GM21737 (cell line): ENCODE measurements at regions not wholly inside any gene's neighbourhood (a gene's known extent, or its start where the extent isn't known, plus 50 kb on each side); places are given as distances from the start of the nearest gene placed in this dataset.
"Not testable (repeated sequence)": the region's sequence is repeated elsewhere in the genome, so short reads cannot be mapped to it uniquely, and the experiment has no call there.

Source experiments
- ATAC-seq: cut with Tn5 transposase; IDR thresholded peaks from one replicate; pipeline ENCODE4 v1.9.1; 2021; ENCODE audit warnings: mild to moderate bottlenecking, moderate library complexity; ENCODE audit not compliant: unreplicated experiment

DNA sequence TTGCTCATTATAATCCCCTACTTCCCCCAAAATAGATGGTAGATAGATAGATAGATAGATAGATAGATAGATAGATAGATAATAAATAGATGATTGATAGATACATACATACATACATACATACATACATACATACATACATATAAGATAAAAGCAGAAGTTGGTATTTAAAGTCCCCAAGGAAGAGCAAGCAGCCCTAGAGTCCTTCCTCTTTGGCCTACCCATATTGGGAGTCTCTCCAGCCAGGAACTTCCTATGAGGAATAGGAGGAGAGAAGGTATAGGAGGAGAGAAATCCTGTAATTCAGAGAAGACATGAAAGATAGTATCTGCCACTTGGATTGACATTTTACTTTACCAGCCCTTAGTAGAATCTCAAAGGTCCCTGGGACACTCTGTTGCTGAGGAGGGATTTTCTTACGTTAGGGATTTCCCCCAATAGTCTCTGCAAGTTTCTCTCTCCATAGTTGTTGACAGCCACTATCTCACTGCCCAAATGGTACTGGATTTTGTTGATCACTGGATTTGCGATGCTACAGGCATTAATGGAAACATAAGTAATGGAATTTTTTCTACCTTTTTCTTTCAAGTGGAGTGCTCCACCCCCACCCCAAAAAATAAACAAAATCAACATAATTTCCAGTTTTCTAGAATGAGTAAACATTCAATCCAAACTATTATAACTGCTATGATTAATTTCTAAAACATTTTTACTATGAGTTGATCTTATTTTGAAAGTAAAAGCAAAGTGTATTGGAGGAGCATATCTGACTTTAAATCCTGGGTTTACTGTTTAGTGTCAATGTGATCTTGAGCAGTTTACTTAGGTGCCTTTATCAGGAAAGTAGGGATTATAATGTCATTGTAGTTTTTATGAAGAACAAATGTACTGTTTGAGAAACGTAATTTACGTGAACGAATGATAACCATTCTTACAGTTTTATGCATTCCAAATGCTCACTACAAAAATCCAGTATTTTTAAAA lies 93.2 kb upstream of the TNFSF4 start:
- ATAC-seq: no peak

DNA sequence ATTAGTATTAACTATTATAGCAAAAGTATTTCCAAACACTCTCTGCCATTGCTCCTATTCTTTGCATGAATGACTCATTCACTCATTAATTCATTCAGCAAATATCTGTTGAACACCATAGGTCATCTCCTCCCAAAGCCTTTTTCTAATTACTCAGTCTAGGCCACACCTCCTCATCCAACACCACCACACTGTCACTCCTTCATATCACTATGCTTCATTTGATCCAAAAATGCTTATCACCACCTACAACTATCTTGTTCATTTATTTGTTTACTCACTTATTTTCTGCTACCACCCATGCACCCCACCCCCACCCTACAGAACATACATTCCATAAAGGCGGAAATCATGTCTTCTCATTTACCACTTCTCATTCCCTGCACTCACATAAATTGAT lies 94.4 kb upstream of the TNFSF4 start:
- no peak for ATAC-seq

DNA sequence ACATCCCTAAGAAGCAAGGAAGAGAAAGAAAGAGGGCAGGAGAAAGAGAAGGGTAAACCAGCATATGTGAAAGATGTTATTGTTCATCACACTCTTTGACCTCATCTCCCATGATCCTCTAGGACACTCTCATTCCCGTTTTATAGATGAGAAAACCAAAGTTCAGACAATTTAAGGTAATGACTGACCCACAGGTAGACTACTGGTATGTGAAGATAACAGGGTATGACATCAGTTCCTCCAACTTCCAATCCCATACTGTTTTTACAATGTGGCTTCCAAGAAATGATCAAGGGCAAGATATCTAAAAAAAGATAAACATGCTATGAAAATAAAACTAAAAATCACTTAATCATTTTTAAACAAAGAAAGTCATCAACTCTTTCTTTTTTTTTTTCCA lies 95.2 kb upstream of the TNFSF4 start:
- no peak for ATAC-seq

DNA sequence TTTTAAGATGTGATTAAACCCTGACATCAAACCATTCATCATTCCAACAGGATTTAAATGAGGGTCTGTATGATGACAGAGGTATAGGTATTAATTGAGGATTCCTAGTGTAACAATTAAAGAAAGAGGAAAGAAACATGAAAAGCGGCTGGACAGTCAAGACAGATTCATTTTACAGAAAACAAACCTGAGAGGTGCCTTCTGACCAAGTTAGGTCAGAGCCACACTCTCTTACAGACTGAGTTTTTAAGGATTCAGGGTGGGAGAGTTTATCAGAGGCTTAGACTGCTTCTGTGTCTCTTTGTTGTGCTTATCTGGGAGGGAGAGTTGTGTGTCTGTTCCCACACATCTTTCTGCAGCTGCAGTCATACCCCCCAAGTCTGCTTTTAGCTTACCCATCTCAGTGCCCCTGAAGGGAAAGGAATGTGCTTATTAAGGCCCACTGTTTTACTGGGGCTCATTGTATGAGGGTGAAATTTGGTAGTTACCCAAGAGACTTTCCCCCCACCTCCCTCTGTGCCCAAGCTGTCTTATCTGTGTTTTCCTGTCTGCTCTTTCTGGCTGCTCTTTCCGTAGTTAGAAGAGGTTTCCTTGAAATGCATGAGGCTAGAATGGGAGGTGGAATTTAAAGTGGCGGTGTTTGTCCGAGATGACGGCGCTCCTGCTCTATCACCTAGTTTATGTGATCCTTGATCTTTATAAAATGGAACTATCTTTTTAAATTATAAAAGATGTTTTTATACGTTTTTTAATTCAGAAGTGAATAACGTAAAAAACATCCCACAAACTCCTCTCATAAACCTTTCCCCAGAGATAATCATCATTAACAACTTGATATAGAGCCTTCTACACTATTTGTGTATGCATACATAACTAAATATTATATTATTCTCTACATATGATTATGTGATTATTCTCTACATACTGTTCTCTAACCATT lies 96.0 kb upstream of the TNFSF4 start:
- ATAC-seq: no peak

DNA sequence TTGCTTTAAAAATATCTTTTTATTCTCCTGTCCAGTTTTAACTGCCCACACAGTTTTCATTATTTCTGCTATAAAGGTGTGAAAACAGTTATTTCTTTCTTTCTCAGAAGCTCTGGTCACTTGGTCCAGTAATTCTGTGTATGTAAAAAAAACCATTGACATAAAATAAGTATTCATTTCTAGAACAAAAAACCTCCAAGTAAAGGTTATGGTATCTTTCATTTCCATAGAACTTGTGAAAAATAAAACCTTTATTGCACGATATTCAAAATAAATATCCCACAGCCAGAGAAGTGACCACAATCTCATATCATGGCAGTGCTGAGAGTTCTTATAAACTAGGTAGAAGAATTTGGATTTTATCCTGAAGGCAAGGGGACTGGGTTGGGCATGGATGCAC lies 96.9 kb upstream of the TNFSF4 start:
- ATAC-seq: no peak

DNA sequence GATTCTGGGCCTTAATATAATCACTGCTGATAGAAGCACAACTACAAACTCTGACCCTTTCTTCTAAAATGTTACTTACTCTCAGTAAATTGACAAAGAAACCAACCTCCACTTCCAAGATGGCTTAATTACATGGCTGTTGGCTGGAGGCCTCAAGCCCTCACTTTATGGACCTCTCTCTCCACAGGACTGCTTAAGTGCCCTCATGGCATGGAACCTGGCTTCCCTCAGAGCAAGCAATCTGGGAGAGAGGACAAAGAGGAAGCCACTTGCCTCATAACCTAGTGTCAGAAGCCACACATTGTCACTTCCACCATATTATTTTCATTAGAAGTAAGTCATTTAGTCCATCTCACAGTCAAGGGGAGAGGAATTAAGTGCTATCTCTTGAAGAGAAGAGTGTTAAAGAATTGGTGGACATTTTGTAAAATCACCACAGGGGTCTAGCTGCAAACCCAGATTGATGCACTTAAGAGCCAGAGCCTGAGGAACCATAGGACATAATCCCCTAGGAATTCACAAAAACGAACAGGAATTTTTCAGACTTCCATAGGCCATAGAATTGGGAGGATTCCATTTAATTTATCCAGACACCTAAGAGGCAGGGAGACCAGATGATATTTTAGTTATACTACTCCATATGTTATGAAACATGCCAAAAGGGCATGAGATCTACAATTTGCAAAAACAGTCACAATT lies 97.5 kb upstream of the TNFSF4 start:
- ATAC-seq: no peak

DNA sequence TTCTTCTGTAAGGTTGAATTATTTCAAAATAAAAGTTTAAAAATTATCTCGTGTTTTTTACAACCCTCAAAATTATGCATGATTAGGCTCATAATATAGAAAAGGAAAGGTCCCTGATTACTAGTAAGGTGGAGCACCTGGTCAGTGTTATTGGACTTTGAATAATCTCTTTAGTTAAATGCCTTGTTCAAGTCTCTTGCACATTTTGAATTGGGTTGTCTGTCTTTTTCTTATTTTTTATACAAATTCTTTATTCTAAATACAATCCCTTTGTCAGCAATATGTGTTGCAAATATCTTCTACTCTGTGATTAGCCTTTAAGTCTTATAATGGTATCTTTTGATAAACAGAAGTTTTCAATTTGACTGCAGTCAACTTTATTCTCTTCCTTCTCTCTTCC lies 100.7 kb upstream of the TNFSF4 start:
- ATAC-seq: no peak

DNA sequence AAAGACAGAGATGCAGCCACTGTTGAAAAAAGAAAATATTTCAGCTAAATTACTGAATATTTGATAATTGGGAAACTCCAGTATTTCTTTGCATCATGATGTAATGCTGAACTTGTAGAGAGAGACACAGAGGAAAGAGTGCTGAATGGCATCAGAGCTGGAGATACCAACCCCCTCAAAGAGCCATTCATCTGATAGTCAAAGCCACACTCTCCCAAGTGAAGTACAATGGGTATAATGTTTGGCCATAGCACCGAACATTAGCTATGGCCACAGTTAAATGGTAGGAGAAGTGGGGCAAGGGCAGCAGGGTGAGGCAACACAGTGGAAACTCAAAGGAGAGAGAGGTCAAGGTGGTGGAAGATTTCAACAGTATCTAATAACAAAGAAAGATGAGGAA lies 107.5 kb upstream of the TNFSF4 start:
- ATAC-seq: no peak

DNA sequence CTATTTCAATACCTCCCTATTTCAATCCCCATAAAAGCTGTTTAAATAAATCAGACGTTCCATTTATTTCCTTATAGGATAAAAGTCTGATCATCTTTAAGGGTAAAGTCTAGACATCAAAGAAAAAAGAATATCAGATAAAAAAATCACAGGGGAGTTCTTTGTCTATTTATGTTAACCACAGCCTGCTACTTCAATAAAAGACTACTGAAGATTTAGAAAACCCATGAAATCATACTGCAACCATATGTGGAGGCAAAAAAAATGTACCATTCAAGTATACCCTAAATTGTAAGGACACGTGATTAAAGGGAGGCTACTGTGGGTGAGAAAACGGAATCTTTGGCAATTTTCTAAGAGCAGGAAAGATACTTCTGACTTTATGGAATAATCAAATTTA lies 108.2 kb upstream of the TNFSF4 start:
- no peak for ATAC-seq

DNA sequence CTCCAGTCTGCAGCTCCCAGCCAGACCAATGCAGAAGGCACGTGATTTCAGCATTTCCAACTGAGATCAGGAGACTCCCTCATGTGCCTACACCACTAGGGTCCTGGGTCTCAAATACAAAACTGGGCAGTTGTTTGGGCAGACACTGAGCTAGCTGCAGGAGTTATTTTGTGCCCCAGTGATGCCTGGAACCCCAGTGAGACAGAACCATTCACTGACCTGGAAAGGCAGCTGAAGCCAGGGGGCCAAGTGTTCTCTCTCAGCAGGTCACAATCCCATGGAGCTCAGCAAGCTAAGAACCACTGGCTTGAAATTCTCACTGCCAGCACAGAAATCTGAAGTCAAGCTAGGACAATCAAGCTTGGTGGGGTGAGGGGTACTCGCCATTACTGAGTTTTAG lies 111.7 kb upstream of the TNFSF4 start:
- no peak for ATAC-seq

DNA sequence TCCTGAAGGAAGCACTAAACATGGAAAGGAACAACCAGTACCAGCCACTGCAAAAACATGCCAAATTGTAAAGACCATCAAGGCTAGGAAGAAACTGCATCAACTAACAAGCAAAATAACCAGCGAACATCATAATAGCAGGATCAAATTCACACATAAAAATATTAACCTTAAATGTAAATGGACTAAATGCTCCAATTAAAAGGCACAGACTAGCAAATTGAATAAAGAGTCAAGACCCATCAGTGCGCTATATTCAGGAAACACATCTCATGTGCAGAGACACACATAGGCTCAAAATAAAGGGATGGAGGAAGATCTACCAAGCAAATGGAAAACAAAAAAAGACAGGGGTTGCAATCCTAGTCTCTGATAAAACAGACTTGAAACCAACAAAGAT lies 117.2 kb upstream of the TNFSF4 start:
- ATAC-seq: not testable (repeated sequence)

DNA sequence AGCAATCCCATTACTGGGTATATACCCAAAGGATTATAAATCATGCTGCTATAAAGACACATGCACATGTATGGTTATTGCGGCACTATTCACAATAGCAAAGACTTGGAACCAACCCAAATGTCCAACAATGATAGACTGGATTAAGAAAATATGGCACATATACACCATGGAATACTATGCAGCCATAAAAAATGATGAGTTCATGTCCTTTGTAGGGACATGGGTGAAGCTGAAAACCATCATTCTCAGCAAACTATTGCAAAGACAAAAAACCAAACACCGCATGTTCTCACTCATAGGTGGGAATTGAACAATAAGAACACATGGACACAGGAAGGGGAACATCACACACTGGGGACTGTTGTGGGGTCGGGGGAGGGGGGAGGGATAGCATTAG lies 120.9 kb upstream of the TNFSF4 start:
- not testable (repeated sequence) for ATAC-seq

DNA sequence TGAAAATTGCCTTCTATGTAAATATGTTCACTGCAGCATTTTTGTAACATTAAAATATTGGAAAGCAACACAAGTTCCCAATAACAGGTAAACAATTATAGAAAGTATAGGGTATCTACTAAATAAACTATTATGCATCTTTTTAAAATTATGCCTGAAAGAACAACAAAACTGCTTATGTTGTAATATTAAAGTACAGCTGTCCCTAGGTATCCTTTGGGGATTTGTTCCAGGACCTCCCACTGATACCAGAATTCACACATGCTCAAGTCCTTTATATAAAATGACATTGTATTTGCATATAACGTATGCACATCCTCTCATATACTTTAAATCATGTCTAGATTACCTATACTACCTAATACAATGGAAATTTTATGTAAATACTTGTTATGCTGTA lies 121.8 kb upstream of the TNFSF4 start:
- ATAC-seq: no peak

DNA sequence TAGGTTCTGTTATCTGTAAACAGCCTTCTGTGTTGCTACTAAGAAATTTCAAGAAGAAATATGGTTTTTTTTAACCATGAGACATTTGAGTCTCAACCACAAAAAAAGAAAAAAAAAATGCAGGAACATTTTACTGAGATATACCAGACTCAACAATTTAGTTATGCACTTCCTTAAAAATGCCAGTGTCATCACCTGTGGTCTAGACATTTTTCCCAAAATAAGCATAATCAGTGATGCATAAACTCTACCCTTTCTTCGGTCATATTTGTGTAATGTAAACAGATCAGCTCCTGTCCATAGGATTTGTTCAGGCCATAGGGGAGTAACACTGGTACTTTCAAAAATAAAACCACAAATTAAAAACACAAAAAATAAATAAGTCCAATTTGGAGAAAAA lies 122.6 kb upstream of the TNFSF4 start:
- ATAC-seq: no peak

DNA sequence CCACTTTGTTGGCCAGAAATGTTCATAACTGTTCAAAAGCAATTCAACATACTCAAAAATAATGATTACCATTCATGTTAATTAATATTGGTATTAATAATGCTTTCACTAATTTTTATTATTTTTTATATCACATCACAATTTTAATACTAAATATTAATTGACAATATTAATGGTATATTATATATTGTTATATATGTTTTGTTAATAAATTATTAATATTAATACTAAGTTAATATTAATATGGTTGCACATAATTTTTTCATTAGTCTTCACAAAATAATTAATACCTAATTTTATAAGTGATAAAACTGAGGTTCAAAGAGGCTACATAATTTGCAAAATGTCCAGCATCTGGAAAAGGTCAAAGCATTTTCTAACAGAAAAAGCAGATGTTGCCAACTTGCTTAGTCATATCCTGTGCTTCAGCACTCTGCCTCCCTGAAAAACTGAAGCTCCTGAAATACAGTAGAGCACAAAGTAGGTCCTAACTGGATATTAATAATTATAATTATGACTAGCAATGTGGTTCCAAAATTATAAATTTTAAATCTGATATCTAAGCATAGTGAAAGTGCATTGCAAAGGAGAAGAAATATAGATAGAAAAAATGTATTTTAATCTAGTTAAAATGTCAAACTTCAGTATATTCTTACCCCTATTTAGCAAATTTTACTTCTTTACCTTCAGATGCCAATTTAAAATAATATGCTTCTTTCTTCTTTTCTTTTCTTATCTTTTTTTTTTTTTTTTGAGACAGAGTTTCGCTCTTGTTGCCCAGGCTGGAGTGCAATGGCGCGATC lies 123.2 kb upstream of the TNFSF4 start:
- ATAC-seq: no peak

DNA sequence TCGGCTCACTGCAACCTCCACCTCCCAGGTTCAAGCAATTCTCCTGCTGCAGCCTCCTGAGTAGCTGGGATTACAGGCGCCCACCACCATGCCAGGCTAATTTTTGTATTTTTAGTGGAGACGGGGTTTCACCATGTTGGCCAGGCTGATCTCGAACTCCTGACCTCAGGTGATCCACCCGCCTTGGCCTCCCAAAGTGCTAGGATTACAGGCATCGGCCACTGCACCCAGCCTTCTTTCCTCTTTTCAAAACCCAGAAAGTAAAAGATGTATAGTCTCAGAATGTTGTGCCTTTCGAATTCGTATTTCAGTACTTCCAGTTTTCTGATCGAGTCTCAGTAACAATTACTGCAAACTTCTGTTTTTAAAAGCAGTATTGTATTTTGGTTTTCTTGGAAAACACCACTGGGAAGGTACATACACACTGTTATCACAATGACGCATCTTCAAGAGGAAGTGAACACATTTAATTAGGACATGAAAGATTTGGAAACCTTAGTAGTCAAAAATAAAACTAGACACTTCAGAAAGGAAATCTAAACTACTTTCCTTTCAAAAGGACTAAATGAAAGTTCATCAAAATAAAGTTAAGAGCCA lies 123.9 kb upstream of the TNFSF4 start:
- ATAC-seq: not testable (repeated sequence)

DNA sequence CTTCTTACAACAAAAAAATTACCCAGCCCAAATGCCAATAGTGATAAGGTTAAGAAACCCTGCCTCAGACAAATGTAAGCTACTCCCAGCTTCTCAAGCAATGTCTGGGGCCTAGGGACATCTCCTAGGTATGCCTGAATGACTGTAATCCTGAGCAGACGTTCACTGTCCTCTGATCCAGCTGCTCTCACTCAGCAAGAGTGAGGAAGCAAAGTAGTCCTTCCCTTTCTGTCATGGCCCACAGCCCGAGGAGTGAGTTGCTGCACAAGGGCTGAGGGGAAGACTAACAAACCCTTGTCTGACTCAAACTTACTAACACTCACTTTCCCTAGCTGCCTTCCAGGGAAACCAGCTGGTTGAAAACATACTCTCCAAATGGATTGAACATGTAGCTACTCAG lies 124.9 kb upstream of the TNFSF4 start:
- no peak for ATAC-seq

DNA sequence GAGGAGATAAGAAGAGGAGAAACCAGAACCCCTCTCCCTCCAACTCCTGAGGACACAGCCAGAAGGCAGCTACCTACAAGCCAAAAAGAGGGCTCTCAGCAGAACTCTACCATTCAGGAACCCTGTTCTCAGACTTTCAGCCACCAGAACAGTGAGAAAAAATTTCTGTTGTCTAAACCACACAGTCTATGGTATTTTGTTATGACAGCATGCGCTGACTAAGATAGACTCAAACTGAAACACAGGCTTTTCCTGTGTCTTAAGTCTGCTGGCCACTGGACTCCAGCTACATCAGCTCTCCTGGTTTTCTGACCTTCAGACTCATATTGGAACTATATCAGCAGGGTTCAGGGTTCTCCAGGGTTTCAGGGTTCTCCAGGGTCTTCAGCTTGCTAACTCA lies 126.5 kb upstream of the TNFSF4 start:
- ATAC-seq: no peak

DNA sequence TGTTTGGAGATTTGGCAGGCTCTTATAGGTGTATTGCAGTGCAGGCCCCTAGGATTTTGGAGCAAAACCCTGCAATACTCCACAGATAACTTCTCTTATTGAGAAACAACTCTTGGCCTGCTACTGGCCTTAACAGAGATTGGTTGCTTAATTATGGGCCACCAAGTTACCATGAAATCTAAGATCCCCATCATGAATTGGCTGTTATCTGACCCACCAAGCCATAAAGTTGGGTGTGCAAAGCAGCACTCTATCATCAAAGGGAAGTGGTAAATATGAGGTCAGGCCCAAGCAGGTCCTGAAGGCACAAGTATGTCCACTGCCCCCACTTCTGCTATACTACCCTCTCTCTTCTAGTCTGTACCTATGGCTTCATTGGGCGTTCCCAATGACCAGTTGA lies 130.0 kb upstream of the TNFSF4 start:
- no peak for ATAC-seq

DNA sequence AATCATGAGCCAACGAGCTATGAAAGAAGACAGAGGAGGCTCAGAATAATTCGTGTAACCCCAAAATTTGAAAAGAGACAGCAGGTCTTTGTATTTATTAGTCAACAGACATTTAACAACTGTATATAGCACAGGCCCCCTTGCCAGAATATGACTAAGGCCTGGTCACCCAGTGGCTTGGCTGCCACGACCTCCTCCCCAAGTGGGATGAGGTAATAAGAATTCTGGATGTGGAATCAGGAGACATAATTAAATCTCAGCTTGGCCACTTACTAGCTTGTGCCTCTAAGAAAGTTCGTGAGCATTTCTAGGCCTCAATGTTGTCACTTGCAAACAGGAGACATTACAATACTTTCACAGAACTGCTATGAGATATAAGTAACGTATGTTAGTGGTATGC lies 134.2 kb upstream of the TNFSF4 start:
- ATAC-seq: no peak
